GM13976 (cell line): ENCODE measurements at regions not wholly inside any gene's neighbourhood (a gene's known extent, or its start where the extent isn't known, plus 50 kb on each side); places are given as distances from the start of the nearest gene placed in this dataset.
A peak's percentile ranks its signal among the peaks of the same experiment; 100 is the strongest.

Source experiments
- DNase-seq: peaks from one replicate; pipeline ENCODE4 v3.0.0; 2012; ENCODE audit warnings: low spot score
- CTCF ChIP-seq: IDR thresholded peaks from 2 replicates; pipeline ENCODE4 v1.5.1; 2012; ENCODE audit warnings: borderline replicate concordance, mild to moderate bottlenecking; ENCODE audit not compliant: insufficient read depth; ENCODE audit errors: extremely low read depth, missing control alignments, control extremely low read depth
- in situ Hi-C: fragments of 300-500 bp; cut with MboI; formaldehyde crosslinking; loops from one replicate; pipeline ENCODE4 v1.12.0; 2022; ENCODE audit warnings: low sequenced_read_pairs, mixed read lengths, inconsistent platforms; ENCODE audit not compliant: unreplicated experiment

- in situ Hi-C loops: loop anchor here (5.0 to 25.0 kb wide), 3 partner anchors 119 to 517 kb away; no protein-coding TSS in a partner anchor
- no peak for TF ChIP-seq CTCF
- no peak for DNase-seq
Observed at GRCh38 chrX:13518126-13518525, 51.3 kb upstream of the EGFL6 start.

- in situ Hi-C loops: loop anchor here (5.0 to 25.0 kb wide), 3 partner anchors 122 to 519 kb away; no protein-coding TSS in a partner anchor
- DNase-seq: no peak
- TF ChIP-seq CTCF: no peak
Observed at GRCh38 chrX:13515211-13515930, 54.0 kb upstream of the EGFL6 start.

- in situ Hi-C loops: loop anchor here (10.0 to 25.0 kb wide), 2 partner anchors 375 to 523 kb away; no protein-coding TSS in a partner anchor
- no peak for TF ChIP-seq CTCF
Observed at GRCh38 chrX:13511944-13512330, 57.5 kb upstream of the EGFL6 start.

GRCh38 chrX:13511241-13511943 lies 58.0 kb upstream of the EGFL6 start:
- no peak for DNase-seq
- in situ Hi-C loops: loop anchor here (10.0 to 25.0 kb wide), 2 partner anchors 376 to 523 kb away; no protein-coding TSS in a partner anchor
- TF ChIP-seq CTCF: no peak

More at GRCh38 chrX:13511944-13512330, 57.5 kb upstream of the EGFL6 start:
- DNase-seq: no peak

- DNase-seq: no peak
- in situ Hi-C loops: loop anchor here (25.0 kb wide), 1 partner anchor 379 kb away; no protein-coding TSS in a partner anchor
- TF ChIP-seq CTCF: no peak
Observed at GRCh38 chrX:13507893-13508292, 61.5 kb upstream of the EGFL6 start.

GRCh38 chrX:13506574-13506973 lies 62.8 kb upstream of the EGFL6 start:
- in situ Hi-C loops: loop anchor here (25.0 kb wide), 1 partner anchor 381 kb away; no protein-coding TSS in a partner anchor
- peak; percentile 60 for DNase-seq
- TF ChIP-seq CTCF: peak; percentile 62
